Parathyroid adenoma (tissue), 2 donors: ENCODE measurements at regions not wholly inside any gene's neighbourhood (a gene's known extent, or its start where the extent isn't known, plus 50 kb on each side); places are given as distances from the start of the nearest gene placed in this dataset.

Source experiments
- H2AFZ ChIP-seq: fragments of 300-600 bp; sonication (generic); one replicate; pipeline ENCODE4 v1.7.0; 2017; ENCODE audit warnings: antibody characterized with exemption, mild to moderate bottlenecking
- H3K27ac ChIP-seq: fragments of 300-600 bp; sonication (generic); one replicate; pipeline ENCODE4 v1.7.0; 2017
- H3K27me3 ChIP-seq: fragments of 300-600 bp; sonication (generic); one replicate; pipeline ENCODE4 v1.7.0; 2017; ENCODE audit warnings: low read length; ENCODE audit not compliant: control insufficient read depth, insufficient read depth
- H3K36me3 ChIP-seq: fragments of 300-600 bp; sonication (generic); one replicate; pipeline ENCODE4 v1.7.0; 2017; ENCODE audit warnings: low read length; ENCODE audit not compliant: control insufficient read depth, insufficient read depth
- H3K4me1 ChIP-seq: fragments of 300-600 bp; sonication (generic); one replicate; pipeline ENCODE4 v1.7.0; 2017; ENCODE audit warnings: control low read depth
- H3K4me2 ChIP-seq: fragments of 300-600 bp; sonication (generic); one replicate; pipeline ENCODE4 v1.7.0; 2017; ENCODE audit warnings: low read length
- H3K4me3 ChIP-seq: fragments of 300-600 bp; sonication (generic); one replicate; pipeline ENCODE4 v1.7.0; 2017; ENCODE audit warnings: low read depth, low read length
- H3K79me2 ChIP-seq: fragments of 300-600 bp; sonication (generic); one replicate; pipeline ENCODE4 v1.7.0; 2017; ENCODE audit warnings: control low read depth
- H3K9ac ChIP-seq: fragments of 300-600 bp; sonication (generic); one replicate; pipeline ENCODE4 v1.7.0; 2017; ENCODE audit warnings: mild to moderate bottlenecking
- H3K9me3 ChIP-seq: fragments of 300-600 bp; sonication (generic); one replicate; pipeline ENCODE4 v1.7.0; 2017; ENCODE audit warnings: low read length; ENCODE audit not compliant: control insufficient read depth
- TF ChIP-seq, protein P1 (sequence below): fragments of 300-600 bp; sonication (generic); IDR thresholded peaks from one replicate; pipeline ENCODE4 v1.7.0; 2017; ENCODE audit warnings: antibody characterized with exemption, mild to moderate bottlenecking
- donor health status: primary hyperparathyroidism.

GRCh38 chr4:56234098-56234497 lies 153.2 kb downstream of the AASDH start:
- Histone ChIP-seq H2AFZ (no peak overlapping the region), H3K4me3 (no peak overlapping the region), H3K4me2 (no peak overlapping the region), H3K36me3 (no peaks in the 10 kb centered on the region), H3K9me3 (no peaks in the 10 kb centered on the region), H3K9ac (no peak overlapping the region), H3K4me1 (no peaks in the 10 kb centered on the region), H3K79me2 (no peaks in the 10 kb centered on the region), H3K27me3 (no peaks in the 10 kb centered on the region), H3K27ac (no peak overlapping the region)
- TF ChIP-seq, protein P1, sequence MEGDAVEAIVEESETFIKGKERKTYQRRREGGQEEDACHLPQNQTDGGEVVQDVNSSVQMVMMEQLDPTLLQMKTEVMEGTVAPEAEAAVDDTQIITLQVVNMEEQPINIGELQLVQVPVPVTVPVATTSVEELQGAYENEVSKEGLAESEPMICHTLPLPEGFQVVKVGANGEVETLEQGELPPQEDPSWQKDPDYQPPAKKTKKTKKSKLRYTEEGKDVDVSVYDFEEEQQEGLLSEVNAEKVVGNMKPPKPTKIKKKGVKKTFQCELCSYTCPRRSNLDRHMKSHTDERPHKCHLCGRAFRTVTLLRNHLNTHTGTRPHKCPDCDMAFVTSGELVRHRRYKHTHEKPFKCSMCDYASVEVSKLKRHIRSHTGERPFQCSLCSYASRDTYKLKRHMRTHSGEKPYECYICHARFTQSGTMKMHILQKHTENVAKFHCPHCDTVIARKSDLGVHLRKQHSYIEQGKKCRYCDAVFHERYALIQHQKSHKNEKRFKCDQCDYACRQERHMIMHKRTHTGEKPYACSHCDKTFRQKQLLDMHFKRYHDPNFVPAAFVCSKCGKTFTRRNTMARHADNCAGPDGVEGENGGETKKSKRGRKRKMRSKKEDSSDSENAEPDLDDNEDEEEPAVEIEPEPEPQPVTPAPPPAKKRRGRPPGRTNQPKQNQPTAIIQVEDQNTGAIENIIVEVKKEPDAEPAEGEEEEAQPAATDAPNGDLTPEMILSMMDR, result no peak

GRCh38 chr4:56231410-56231809 lies 155.9 kb downstream of the AASDH start:
- TF ChIP-seq, protein P1, result no peak
- no peak overlapping the region for H3K9ac ChIP-seq
- no peak overlapping the region for H3K27ac ChIP-seq
- H3K4me2 ChIP-seq, result no peak overlapping the region
- no peaks in the 10 kb centered on the region for H3K36me3 ChIP-seq
- no peaks in the 10 kb centered on the region for H3K79me2 ChIP-seq
- no peaks in the 10 kb centered on the region for H3K9me3 ChIP-seq
- H3K4me1 ChIP-seq, result no peaks in the 10 kb centered on the region
- no peaks in the 10 kb centered on the region for H3K27me3 ChIP-seq
- H3K4me3 ChIP-seq, result no peak overlapping the region
- no peak overlapping the region for H2AFZ ChIP-seq

- Histone ChIP-seq H3K4me1 (no peaks in the 10 kb centered on the region), H3K79me2 (no peaks in the 10 kb centered on the region), H3K4me2 (no peak overlapping the region), H3K27ac (no peak overlapping the region), H3K9me3 (no peaks in the 10 kb centered on the region), H2AFZ (no peak overlapping the region), H3K36me3 (no peaks in the 10 kb centered on the region), H3K4me3 (no peak overlapping the region), H3K9ac (no peak overlapping the region), H3K27me3 (no peaks in the 10 kb centered on the region)
- TF ChIP-seq, protein P1, result no peak
Observed at GRCh38 chr4:56229947-56230346, 157.3 kb downstream of the AASDH start.

- Histone ChIP-seq H3K27me3 (no peaks in the 10 kb centered on the region), H3K4me3 (no peak overlapping the region), H3K27ac (no peak overlapping the region), H2AFZ (no peak overlapping the region), H3K79me2 (no peaks in the 10 kb centered on the region), H3K9ac (no peak overlapping the region), H3K9me3 (no peaks in the 10 kb centered on the region), H3K4me2 (no peak overlapping the region), H3K4me1 (no peaks in the 10 kb centered on the region), H3K36me3 (no peaks in the 10 kb centered on the region)
- TF ChIP-seq, protein P1, result no peak
Observed at GRCh38 chr4:56227301-56227835, 159.9 kb downstream of the AASDH start.

DNA sequence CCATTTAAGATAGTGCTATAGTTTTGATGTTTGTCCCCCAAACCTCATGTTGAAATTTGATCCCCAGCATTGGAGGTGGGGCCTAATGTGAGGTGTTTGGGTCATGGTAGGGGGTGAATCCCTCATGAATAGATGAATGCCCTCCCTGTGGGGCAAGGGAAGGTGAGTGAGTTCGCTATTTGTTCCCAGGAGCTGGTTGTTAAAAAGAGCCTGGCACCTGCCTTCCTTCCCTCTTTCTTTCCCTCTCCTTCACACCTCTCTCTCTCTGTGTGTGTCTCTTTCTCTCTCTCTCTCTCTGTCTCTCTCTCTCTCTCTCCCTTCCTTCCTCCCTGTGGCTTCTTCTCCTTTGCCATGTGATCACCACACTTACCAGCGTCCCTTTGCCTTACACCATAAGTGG lies 160.7 kb downstream of the AASDH start:
- Histone ChIP-seq H3K4me2 (no peak overlapping the region), H3K9me3 (no peaks in the 10 kb centered on the region), H3K9ac (no peak overlapping the region), H3K4me1 (no peaks in the 10 kb centered on the region), H3K36me3 (no peaks in the 10 kb centered on the region), H3K27me3 (no peaks in the 10 kb centered on the region), H3K27ac (no peak overlapping the region), H3K79me2 (no peaks in the 10 kb centered on the region), H3K4me3 (no peak overlapping the region), H2AFZ (no peak overlapping the region)
- TF ChIP-seq, protein P1, result no peak
